ENCODE measurements at regions not wholly inside any gene's neighbourhood (a gene's known extent, or its start where the extent isn't known, plus 50 kb on each side); places are given as distances from the start of the nearest gene placed in this dataset.
A peak's percentile ranks its signal among the peaks of the same experiment; 100 is the strongest.
"Not testable (repeated sequence)": the region's sequence is repeated elsewhere in the genome, so short reads cannot be mapped to it uniquely, and the experiment has no call there.

DNA sequence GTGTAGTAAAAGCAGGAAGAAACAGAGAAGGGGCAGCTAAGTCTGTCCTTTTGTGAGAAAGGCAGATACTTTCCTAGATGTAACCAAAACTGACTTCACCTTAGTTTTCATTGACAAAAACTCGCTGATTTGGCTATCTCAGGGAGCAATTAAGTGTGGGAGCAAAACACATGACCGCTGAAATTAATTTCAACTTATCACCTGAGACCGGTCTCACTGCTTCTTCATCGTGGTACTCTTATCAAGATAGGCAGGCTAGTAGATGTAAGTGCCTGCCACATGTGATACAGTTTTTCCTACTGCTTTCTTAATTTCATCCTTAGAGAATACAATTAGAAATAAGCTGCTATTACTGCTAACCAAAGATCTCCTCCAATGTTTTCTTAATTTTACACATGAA lies 168.7 kb downstream of the KBTBD2 start:
- not testable (repeated sequence) for DNase-seq (ENCODE audit: extremely low spot score, insufficient read length, low read depth); FAIRE-seq

- FAIRE-seq (no peak), DNase-seq (ENCODE audit: extremely low spot score, insufficient read length, low read depth) (no peak)
Observed at GRCh38 chr7:32694182-32694581, 197.4 kb downstream of the KBTBD2 start.

DNA sequence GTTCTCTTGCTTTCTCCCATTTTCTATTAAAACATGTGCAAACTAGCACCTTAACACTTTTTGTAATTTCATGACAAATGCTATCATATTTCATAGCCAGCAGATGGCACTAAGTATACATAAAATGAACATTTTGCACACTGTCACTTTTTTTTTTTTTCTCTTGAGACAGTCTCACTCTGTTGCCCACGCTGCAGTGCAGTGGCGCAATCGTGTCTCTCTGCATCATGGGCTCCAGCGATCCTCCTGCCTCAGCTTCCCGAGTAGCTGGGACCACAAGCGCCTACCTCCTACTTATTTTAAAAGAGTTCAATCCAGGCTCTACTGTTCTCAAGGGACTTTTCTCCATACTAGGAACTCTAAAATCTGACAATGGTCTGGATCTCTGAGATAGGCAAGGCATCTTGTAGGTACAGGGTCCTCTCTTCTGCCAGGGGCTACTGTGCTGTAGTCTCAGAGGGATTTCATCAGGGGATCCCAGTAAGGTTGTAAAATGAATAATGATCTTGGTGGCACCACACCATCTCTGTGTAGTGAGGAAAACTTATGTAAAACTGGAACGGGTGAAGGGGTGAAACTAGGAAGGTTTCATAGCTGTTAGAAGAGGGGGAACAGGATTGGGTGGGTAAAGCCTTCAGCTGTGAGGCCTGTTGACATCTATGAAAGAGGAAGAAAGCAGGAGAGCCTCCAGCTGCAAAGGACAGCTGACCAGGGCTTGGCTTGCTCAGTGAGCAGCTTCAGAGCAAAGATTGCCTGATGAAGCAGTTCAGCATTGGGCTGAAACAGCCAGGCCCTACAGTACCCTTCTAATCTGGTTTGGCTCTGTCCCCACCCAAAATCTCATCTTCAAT lies 196.9 kb downstream of the AVL9 start:
- peak; percentile 49 for FAIRE-seq
- DNase-seq (ENCODE audit: extremely low spot score, insufficient read length, low read depth), result not testable (repeated sequence)

- not testable (repeated sequence) for FAIRE-seq; DNase-seq (ENCODE audit: extremely low spot score, insufficient read length, low read depth)
Observed at GRCh38 chr7:32688092-32688491, 192.8 kb downstream of the AVL9 start.

GRCh38 chr7:32681174-32681518 lies 185.9 kb downstream of the AVL9 start:
- FAIRE-seq (no peak), DNase-seq (ENCODE audit: extremely low spot score, insufficient read length, low read depth) (no peak)

- DNase-seq (ENCODE audit: extremely low spot score, insufficient read length, low read depth) (no peak), FAIRE-seq (no peak)
Observed at GRCh38 chr7:32680259-32681173, 185.2 kb downstream of the AVL9 start.

DNA sequence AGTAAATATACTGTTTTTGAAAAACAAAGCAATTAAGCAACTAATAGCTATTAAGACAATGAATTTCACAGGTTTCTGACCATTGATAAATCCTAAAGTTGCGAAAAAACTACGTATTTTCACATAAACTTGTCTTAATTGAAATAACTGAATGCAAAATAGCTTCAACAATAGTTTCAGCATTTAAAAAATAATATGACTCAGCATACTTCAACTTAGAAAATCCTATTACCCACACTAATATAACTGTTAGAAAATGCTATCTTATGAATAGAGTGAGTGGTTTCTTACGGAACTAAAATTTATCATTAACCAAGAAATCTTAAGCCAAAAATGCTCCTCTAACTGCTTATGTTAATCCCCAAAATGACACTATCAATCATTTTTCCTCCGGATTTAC lies 183.9 kb downstream of the AVL9 start:
- FAIRE-seq, result no peak
- DNase-seq (ENCODE audit: extremely low spot score, insufficient read length, low read depth), result no peak

GRCh38 chr7:32677593-32677992 lies 182.3 kb downstream of the AVL9 start:
- DNase-seq (ENCODE audit: extremely low spot score, insufficient read length, low read depth) (no peak), FAIRE-seq (no peak)

- DNase-seq (ENCODE audit: extremely low spot score, insufficient read length, low read depth) (no peak), FAIRE-seq (no peak)
Observed at GRCh38 chr7:32676249-32676941, 181.1 kb downstream of the AVL9 start.

GRCh38 chr7:32673275-32673983 lies 178.1 kb downstream of the AVL9 start:
- DNase-seq (ENCODE audit: extremely low spot score, insufficient read length, low read depth) (no peak), FAIRE-seq (no peak)

- FAIRE-seq (no peak), DNase-seq (ENCODE audit: extremely low spot score, insufficient read length, low read depth) (no peak)
Observed at GRCh38 chr7:32670110-32671025, 175.1 kb downstream of the AVL9 start.

DNA sequence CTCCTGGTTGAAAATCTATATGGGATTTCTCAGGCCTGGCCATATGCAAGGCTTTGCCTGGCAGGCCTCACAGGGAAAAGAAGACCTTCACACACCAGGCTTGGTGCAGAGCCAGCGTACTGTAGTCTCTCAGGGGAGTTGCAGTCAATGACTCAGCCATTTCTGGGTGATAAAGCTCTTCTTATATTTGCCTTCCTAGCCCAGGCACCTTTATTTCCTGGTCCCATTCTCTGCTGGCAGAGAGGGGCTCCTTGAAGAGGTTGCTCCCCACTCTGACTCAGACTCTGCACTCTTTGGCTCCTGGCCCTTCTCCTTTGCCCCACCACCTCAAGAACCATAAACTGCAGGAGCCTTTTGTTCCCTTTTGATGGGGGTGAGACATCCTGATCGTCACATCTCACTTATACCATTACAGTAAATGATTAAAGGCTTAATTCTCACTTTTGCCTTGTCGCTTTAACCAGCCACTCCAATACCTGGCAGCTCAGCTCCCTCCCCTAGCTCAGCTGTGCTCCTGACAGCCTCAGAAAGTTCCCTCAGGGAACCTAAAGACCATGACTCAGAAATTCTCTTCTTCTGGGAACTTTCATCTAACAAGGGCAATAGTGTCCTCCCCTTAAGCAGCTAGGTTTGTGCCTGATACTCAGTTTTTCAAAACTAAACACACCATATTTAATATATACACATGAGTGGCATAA lies 174.0 kb downstream of the AVL9 start:
- FAIRE-seq, result not testable (repeated sequence)

DNA sequence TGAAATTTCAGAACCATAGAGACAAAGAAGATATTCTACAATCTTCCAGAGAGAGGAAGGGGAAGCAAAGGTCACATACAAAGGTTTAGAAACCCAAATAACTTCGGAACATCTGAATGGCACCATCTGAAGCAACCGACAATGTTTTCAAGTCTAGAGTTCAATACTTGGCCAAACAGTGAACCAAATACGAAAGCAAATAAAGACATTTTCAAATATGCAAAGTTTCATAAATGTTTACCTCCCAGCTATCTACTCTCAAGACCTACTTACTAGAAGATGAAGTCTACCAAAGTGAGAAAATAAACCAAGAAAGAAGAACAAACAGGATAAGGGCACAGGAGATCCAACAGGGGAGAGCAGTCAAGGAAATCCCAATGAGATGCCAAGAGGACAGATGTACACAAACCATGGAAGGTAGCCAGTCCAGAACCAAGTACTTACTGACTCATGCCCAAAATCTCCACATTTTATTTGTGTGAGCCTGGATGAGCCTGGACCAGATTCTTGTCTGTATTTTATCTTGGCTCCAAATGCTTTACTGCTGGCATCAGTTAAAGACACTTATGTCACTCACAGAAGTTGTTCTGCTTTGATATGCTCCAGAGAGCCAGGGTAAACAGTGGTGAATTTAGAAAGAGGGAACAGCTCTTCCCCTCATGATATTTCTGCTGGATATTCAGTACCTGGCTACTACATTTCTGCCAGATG lies 173.3 kb downstream of the AVL9 start:
- not testable (repeated sequence) for FAIRE-seq

More for the DNA sequence above, 174.0 kb downstream of the AVL9 start:
- DNase-seq (ENCODE audit: extremely low spot score, insufficient read length, low read depth), result not testable (repeated sequence)

DNA sequence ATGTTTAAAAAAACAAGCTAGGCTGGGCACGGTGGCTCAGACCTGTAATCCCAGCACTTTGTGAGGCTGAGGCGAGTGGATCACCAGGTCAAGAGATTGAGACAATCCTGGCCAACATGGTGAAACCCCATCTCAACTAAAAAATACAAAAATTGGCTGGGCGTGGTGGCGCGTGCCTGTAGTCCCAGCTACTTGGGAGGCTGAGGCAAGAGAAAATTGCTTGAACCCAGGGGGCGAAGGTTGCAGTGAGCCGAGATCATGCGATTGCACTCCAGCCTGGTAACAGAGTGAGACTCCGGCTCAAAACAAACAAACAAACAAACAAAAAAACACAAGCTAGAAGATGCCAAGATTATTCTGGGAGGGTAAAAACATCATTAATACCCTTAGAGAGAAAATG lies 172.3 kb downstream of the AVL9 start:
- not testable (repeated sequence) for DNase-seq (ENCODE audit: extremely low spot score, insufficient read length, low read depth); FAIRE-seq

More for the DNA sequence above, 173.3 kb downstream of the AVL9 start:
- not testable (repeated sequence) for DNase-seq (ENCODE audit: extremely low spot score, insufficient read length, low read depth)

DNA sequence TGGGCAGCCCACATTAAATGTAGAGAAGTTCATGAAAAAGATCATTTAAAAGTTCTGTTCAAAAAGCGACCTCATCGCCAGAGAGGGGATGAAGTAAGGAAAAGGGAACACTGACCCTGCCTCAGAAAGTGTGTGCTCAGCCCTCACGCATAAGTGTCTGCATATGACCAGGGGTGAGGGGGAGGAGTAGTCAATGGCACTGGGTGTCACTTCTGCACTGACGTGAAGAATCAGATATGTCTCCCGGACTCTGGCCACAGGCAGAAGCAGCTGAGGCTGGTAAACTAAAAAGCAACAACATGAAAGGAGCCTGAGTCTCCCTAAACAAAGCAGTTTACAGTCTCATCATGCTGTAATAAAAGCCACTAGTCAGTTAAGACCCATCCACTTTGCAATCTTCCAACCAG lies 168.5 kb downstream of the AVL9 start:
- FAIRE-seq; DNase-seq (ENCODE audit: extremely low spot score, insufficient read length, low read depth): not testable (repeated sequence)

DNA sequence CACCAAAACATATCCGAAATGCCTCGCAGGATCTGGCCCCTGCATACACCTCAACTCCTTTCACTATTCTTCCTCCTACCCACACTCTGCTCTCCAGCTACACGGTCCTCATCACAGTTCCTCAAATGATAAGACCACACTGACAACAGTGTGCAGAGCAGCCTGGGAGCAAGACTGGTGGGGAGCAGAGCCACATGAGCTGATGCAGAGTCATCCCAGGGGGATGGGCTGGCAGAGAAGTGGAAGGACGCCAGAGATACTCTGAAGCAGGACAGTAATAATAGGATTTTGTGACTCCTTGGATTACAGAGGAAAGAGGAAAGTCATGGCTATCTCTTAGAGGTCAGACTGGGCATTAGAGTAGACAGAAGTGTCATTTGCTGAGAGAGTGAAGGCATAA lies 167.2 kb downstream of the AVL9 start:
- FAIRE-seq, result peak; percentile 12
- not testable (repeated sequence) for DNase-seq (ENCODE audit: extremely low spot score, insufficient read length, low read depth)

GRCh38 chr7:32661929-32662328 lies 166.6 kb downstream of the AVL9 start:
- FAIRE-seq (no peak), DNase-seq (ENCODE audit: extremely low spot score, insufficient read length, low read depth) (no peak)

All from GM18507 (cell line).